Mesothelial cell of epicardium (in vitro differentiated cells): ENCODE measurements at regions not wholly inside any gene's neighbourhood (a gene's known extent, or its start where the extent isn't known, plus 50 kb on each side); places are given as distances from the start of the nearest gene placed in this dataset.

Experiments
- DNase-seq, 2 experiments: peaks; one replicate each; pipeline ENCODE4 v3.0.0; 2021; ENCODE audit warnings: low spot score in 2 of 2; ENCODE audit not compliant: unreplicated experiment in 2 of 2
- H3K27ac Mint-ChIP-seq: 2 replicates; pipeline ENCODE4 v1.8.0; 2021; ENCODE audit warnings: mixed read lengths
- H3K27me3 Mint-ChIP-seq: 2 replicates; pipeline ENCODE4 v1.8.0; 2021; ENCODE audit warnings: low read depth, mixed read lengths
- H3K36me3 Mint-ChIP-seq: 2 replicates; pipeline ENCODE4 v1.8.0; 2021; ENCODE audit warnings: mixed read lengths
- H3K4me1 Mint-ChIP-seq: 2 replicates; pipeline ENCODE4 v1.8.0; 2021; ENCODE audit warnings: mixed read lengths
- H3K4me3 Mint-ChIP-seq: 2 replicates; pipeline ENCODE4 v1.8.0; 2021; ENCODE audit warnings: mild to moderate bottlenecking, moderate library complexity, mixed read lengths
- H3K9me3 Mint-ChIP-seq: 2 replicates; pipeline ENCODE4 v1.8.0; 2021; ENCODE audit warnings: mixed read lengths
- CTCF ChIP-seq: fragments of 200-600 bp; sonication (generic); IDR thresholded peaks from one replicate; pipeline ENCODE4 v1.5.0; 2021; ENCODE audit warnings: antibody characterized with exemption; ENCODE audit not compliant: unreplicated experiment

- Mint-ChIP-seq H3K27me3 (no peaks in the 10 kb centered on the region), H3K4me3 (no peak overlapping the region), H3K9me3 (no peaks in the 10 kb centered on the region), H3K36me3 (no peaks in the 10 kb centered on the region), H3K27ac (no peak overlapping the region), H3K4me1 (peaks cover 6% of the 10 kb centered on the region)
- TF ChIP-seq CTCF: no peak
- no peak for DNase-seq
Measured at GRCh38 chr7:130869918-130870317, 135.9 kb upstream of the KLF14 start.

- no peak for TF ChIP-seq CTCF
- Mint-ChIP-seq H3K36me3 (no peaks in the 10 kb centered on the region), H3K4me3 (no peak overlapping the region), H3K4me1 (peaks cover 9% of the 10 kb centered on the region), H3K27me3 (no peaks in the 10 kb centered on the region), H3K9me3 (no peaks in the 10 kb centered on the region), H3K27ac (no peak overlapping the region)
- DNase-seq: no peak
Measured at GRCh38 chr7:130872341-130872740, 138.3 kb upstream of the KLF14 start.

GRCh38 chr7:130872756-130873448 is 138.9 kb upstream of the KLF14 start:
- Mint-ChIP-seq H3K9me3 (no peaks in the 10 kb centered on the region), H3K27ac (no peak overlapping the region), H3K4me3 (no peak overlapping the region)

GRCh38 chr7:130874071-130874915 is 140.3 kb upstream of the KLF14 start:
- no peak overlapping the region for H3K4me3 Mint-ChIP-seq
- H3K4me1 Mint-ChIP-seq: peaks cover 9% of the 10 kb centered on the region
- no peak overlapping the region for H3K27ac Mint-ChIP-seq
- TF ChIP-seq CTCF: no peak
- H3K27me3 Mint-ChIP-seq: no peaks in the 10 kb centered on the region
- no peaks in the 10 kb centered on the region for H3K36me3 Mint-ChIP-seq
- no peak for DNase-seq
- H3K9me3 Mint-ChIP-seq: no peaks in the 10 kb centered on the region

More at GRCh38 chr7:130872756-130873448, 138.9 kb upstream of the KLF14 start:
- no peaks in the 10 kb centered on the region for H3K36me3 Mint-ChIP-seq
- peaks cover 9% of the 10 kb centered on the region for H3K4me1 Mint-ChIP-seq
- no peak for DNase-seq
- no peaks in the 10 kb centered on the region for H3K27me3 Mint-ChIP-seq
- no peak for TF ChIP-seq CTCF

- DNase-seq: peak in 1 of 2 experiments; percentile 56
- H3K4me3 Mint-ChIP-seq: no peak overlapping the region
- no peaks in the 10 kb centered on the region for H3K36me3 Mint-ChIP-seq
- TF ChIP-seq CTCF: peak; percentile 83
- H3K27me3 Mint-ChIP-seq: no peaks in the 10 kb centered on the region
- no peak overlapping the region for H3K27ac Mint-ChIP-seq
- H3K4me1 Mint-ChIP-seq: peaks cover 9% of the 10 kb centered on the region
- no peaks in the 10 kb centered on the region for H3K9me3 Mint-ChIP-seq
Measured at GRCh38 chr7:130875265-130875741, 141.3 kb upstream of the KLF14 start.
